K562 (cell line): ENCODE measurements at regions not wholly inside any gene's neighbourhood (a gene's known extent, or its start where the extent isn't known, plus 50 kb on each side); places are given as distances from the start of the nearest gene placed in this dataset.

Source experiments
- ATF3 ChIP-seq, 2 experiments: fragments of 450-650 bp in 1 of 2; sonication (generic) in 1 of 2; formaldehyde crosslinking in 1 of 2; IDR thresholded peaks in 1 of 2; conservative IDR thresholded peaks in 1 of 2; 2 replicates each; pipeline versions ENCODE4 v1.6.1 to v1.8.1; 2016 to 2023; ENCODE audit warnings: mild to moderate bottlenecking in 2 of 2, moderate library complexity in 2 of 2, inconsistent platforms in 1 of 2, missing genetic modification reagents in 1 of 2
- CHD2 ChIP-seq: IDR thresholded peaks from 2 replicates; pipeline ENCODE4 v1.6.1; 2011; ENCODE audit warnings: low read depth, low read length
- COPS2 ChIP-seq: fragments of 450-650 bp; conservative IDR thresholded peaks from 2 replicates; pipeline ENCODE4 v1.6.1; 2016; ENCODE audit warnings: mild to moderate bottlenecking, moderate library complexity
- POLR2AphosphoS5 ChIP-seq: IDR thresholded peaks from 2 replicates; pipeline ENCODE4 v1.6.1; 2011; ENCODE audit warnings: mild to moderate bottlenecking, low read depth, low read length, moderate library complexity; ENCODE audit not compliant: control insufficient read depth, insufficient read depth
- TAF1 ChIP-seq: IDR thresholded peaks from 2 replicates; pipeline ENCODE4 v1.6.1; 2011; ENCODE audit warnings: mild to moderate bottlenecking, low read length, moderate library complexity; ENCODE audit not compliant: insufficient read depth, control insufficient read depth, severe bottlenecking; ENCODE audit errors: extremely low read depth
- THRAP3 ChIP-seq: fragments of 450-650 bp; IDR thresholded peaks from 2 replicates; pipeline ENCODE4 v1.6.1; 2016; ENCODE audit warnings: mild to moderate bottlenecking, inconsistent platforms, borderline replicate concordance
- ZNF395 ChIP-seq: fragments of 200-800 bp; sonication (Bioruptor generic); IDR thresholded peaks from 2 replicates; pipeline ENCODE4 v1.6.1; 2017; ENCODE audit warnings: missing genetic modification characterization, missing compliant biosample characterization

DNA sequence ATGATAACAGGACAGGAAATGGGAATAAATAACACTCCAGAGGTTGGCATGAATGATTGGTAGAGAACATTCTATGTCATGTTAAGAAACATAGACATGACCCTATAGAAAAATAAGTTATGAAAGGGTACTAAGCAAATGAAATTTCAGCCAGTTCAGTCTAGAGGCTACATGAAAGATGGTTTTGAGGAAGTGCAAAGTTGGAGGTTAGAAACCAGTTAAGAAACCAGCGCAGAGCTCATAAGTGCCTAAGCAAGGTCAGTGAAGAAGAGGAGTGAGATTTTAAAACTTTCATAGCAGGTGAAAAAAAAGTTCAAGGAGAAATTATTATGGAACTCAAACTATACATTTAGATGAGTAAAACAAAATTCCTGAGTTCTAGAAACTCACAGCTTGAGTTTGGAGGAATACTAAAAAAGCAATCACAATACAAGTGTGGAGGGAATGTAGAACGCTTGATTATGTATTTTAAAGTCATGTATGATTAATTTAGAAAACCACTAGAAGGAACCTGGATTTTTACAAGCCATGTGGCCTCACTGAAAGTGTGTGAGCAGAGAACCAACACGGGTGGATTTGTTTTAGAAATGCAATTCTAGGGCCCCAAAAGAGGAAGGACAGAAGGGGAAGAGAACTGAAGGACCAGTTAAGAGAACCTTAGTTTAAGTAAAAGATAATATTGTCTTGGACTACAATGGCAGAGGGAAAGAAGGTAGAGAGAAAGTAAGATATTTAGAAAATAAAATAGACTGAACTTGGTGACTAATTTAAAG, 162.4 kb downstream of the PCDH20 start:
- TF ChIP-seq TAF1 (no peak), CHD2 (no peak), THRAP3 (no peak), POLR2AphosphoS5 (no peak), ATF3 (IDR thresholded peaks at IDR 0.05) (no peak), ATF3 (CRISPR knock-in tag; conservative IDR thresholded peaks at IDR 0.05) (no peak), COPS2 (no peak), ZNF395 (CRISPR knock-in tag) (no peak)
